SKM-1 treated with dmso at 0.1 percent for 144 hours (cell line): ENCODE measurements at regions not wholly inside any gene's neighbourhood (a gene's known extent, or its start where the extent isn't known, plus 50 kb on each side); places are given as distances from the start of the nearest gene placed in this dataset.

Experiments
- DNase-seq: peaks from one replicate; lab custom pipeline; 2025; ENCODE audit not compliant: unreplicated experiment; lab: John Stamatoyannopoulos, UW

- no peak for DNase-seq
Measured at GRCh38 chr11:103530257-103530656, 421.0 kb downstream of the DYNC2H1 start.

GRCh38 chr11:103532133-103532788 is 423.0 kb downstream of the DYNC2H1 start:
- no peak for DNase-seq

- DNase-seq = no peak
Measured at GRCh38 chr11:103534191-103534590, 425.0 kb downstream of the DYNC2H1 start.

- DNase-seq = no peak
Measured at GRCh38 chr11:103534959-103535358, 425.7 kb downstream of the DYNC2H1 start.

- no peak for DNase-seq
Measured at GRCh38 chr11:103536335-103536722, 427.1 kb downstream of the DYNC2H1 start.

- DNase-seq = no peak
Measured at GRCh38 chr11:103537904-103538502, 428.8 kb downstream of the DYNC2H1 start.

GRCh38 chr11:103539166-103539565 is 429.9 kb downstream of the DYNC2H1 start:
- DNase-seq = no peak

GRCh38 chr11:103541186-103541795 is 432.1 kb downstream of the DYNC2H1 start:
- no peak for DNase-seq

- no peak for DNase-seq
Measured at GRCh38 chr11:103542851-103543250, 433.6 kb downstream of the DYNC2H1 start.

GRCh38 chr11:103543456-103543855 is 434.2 kb downstream of the DYNC2H1 start:
- no peak for DNase-seq

GRCh38 chr11:103544874-103545273 is 435.6 kb downstream of the DYNC2H1 start:
- no peak for DNase-seq

- no peak for DNase-seq
Measured at GRCh38 chr11:103545551-103545950, 436.3 kb downstream of the DYNC2H1 start.

- DNase-seq = no peak
Measured at GRCh38 chr11:103546236-103546635, 437.0 kb downstream of the DYNC2H1 start.

- DNase-seq = no peak
Measured at GRCh38 chr11:103547024-103547423, 437.8 kb downstream of the DYNC2H1 start.

- DNase-seq = no peak
Measured at GRCh38 chr11:103547691-103548090, 438.5 kb downstream of the DYNC2H1 start.

- DNase-seq = no peak
Measured at GRCh38 chr11:103548838-103549237, 439.6 kb downstream of the DYNC2H1 start.

- no peak for DNase-seq
Measured at GRCh38 chr11:103550811-103551210, 441.6 kb downstream of the DYNC2H1 start.

- no peak for DNase-seq
Measured at GRCh38 chr11:103552086-103552485, 442.9 kb downstream of the DYNC2H1 start.

GRCh38 chr11:103556171-103556570 is 446.9 kb downstream of the DYNC2H1 start:
- DNase-seq = no peak

- DNase-seq = no peak
Measured at GRCh38 chr11:103566116-103566515, 456.9 kb downstream of the DYNC2H1 start.

- no peak for DNase-seq
Measured at GRCh38 chr11:103581760-103582159, 454.7 kb upstream of the DDI1 start.

- DNase-seq = no peak
Measured at GRCh38 chr11:103582351-103582909, 454.0 kb upstream of the DDI1 start.
